ENCODE measurements at regions not wholly inside any gene's neighbourhood (a gene's known extent, or its start where the extent isn't known, plus 50 kb on each side); places are given as distances from the start of the nearest gene placed in this dataset.
"Not testable (repeated sequence)": the region's sequence is repeated elsewhere in the genome, so short reads cannot be mapped to it uniquely, and the experiment has no call there.

- DNase-seq (ENCODE audit: low spot score) = no peak
Measured at GRCh38 chr21:17738176-17738953, 80.8 kb downstream of the C21orf91 start.

DNA sequence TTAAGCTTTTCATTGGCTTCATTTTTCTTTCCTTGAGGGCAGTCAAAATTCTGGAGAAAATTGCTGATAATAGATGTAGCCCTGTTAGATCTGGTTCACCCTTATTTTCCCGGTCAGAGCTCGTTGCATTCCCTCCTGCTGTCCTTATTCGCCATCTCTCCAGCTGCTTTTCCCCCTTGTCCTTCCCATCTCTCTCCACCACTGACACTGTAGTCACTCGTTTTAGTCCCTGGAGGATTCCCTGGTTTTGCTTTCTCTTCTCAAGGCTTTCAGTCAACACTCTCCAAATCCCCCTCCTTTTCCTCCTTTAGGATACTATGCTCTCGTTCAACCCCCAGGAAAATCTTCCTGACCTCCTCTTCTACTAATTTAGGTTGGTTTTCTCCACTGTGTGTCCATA is 83.1 kb downstream of the C21orf91 start:
- DNase-seq (ENCODE audit: low spot score) = no peak

DNA sequence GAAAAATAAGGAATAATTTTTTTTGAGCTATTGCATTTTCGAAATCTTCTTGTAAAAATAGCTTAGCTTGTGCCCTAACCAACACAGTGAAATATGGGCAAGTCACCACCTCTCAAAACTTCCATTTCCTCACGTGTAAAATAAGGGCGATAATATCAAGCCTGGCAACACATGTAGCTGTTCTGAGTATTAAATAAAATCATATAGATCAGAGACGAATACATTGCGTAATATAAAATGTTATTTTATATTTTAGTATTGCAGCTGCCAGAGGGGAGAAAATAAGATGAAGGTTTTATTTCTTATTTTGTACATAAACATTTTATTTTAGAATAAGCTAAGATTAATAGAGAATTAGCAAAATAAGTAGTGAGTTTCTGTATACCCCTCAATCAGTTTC is 85.9 kb downstream of the C21orf91 start:
- no peak for DNase-seq (ENCODE audit: low spot score)

DNA sequence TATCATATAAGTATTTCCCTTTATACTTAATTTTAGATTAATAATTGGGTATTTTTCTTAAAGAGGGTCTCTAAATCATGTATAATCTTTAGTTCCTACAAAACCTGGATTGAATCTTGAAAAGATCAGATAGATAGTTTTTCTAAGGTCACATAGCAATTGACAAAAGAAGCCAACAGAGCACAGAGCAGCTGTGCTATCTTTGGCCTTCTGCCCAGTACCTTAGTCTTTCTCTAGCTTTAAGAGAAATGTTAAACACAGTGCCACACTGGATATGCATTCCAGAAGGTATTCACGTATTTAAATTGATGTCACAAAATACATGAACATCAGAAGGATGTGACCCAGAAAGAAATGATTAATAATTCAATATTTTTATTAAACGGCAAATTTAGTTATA is 86.8 kb downstream of the C21orf91 start:
- no peak for DNase-seq (ENCODE audit: low spot score)

GRCh38 chr21:17731554-17731953 is 87.6 kb downstream of the C21orf91 start:
- DNase-seq (ENCODE audit: low spot score) = no peak

DNA sequence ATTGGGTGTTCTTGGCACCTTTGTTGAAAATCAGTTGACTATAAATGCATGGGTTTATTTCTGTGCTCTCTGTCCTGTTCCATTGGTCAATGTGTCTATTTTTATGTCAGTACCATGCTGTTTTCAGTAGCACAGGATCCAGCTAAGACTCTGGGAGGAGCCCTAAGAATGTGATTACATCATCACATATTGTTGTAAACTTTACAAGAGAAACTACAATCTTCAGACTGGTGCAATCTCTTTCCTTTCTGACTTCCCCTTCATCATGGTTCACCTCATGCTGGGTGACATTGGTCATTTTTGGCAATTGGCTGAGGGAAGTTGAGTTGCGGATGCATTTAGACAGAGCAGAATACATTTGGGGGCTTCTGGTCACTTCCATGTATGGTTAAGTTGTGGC is 88.4 kb downstream of the C21orf91 start:
- DNase-seq (ENCODE audit: low spot score) = no peak

GRCh38 chr21:17729455-17729854 is 89.7 kb downstream of the C21orf91 start:
- DNase-seq (ENCODE audit: low spot score) = no peak

DNA sequence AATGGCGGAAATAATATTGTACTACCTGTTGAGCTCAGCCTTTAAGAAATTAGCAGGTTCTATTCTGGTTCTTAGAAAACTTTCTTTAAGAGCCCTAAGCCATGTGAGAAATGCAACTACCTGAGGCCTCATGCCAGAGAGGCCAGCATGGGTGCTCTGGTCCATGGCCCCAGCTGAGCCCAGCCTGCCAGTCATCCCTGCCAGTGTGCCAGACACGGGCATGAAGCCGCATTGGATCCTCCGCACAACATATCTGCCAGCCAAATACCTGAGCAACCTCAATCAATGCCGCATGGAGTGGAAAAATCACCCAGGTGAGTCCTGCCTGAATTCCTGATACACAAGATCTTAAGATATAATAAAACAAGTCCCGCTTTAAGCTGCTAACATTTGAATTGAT is 91.8 kb downstream of the C21orf91 start:
- DNase-seq (ENCODE audit: low spot score) = no peak

DNA sequence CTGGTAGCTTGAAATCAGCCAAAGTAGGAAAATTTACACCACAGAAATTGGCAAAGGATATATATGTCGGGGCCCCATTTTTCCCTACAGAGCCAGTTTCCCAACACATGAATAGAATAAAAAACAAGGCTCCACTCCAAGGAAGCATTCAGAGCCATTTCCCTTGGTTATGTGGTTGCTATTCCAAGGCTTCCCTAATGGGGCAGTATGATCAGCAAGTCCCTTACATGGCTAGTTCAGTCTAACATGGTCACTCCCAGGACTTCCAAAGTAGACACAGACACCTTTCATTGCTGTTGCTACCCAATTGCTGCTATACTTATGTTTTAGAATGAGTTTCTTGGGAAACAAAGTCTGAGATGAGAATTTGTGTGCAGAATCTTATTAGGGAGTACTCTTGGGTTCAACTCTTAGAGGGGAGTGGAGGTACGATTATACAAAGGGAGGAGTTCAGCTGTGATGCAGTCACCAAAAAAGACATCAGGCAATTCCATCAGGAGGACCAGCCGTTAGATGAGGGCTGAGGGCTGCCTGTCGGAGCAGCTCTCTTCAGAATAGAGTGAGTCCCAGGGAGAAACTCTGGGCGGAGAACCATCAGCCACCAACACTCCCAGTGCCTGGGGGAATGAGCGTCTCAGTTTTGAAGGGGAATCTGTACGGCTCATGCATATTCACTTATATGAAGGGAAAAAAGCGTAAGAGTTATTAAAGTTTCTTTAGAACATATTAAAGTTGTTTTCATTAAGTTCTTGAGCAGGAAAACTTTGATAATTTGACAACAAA is 92.9 kb downstream of the C21orf91 start:
- DNase-seq (ENCODE audit: low spot score) = peak; percentile 10

GRCh38 chr21:17725339-17725738 is 93.8 kb downstream of the C21orf91 start:
- DNase-seq (ENCODE audit: low spot score) = no peak

- DNase-seq (ENCODE audit: low spot score) = no peak
Measured at GRCh38 chr21:17712887-17713286, 100.2 kb upstream of the BTG3 start.

DNA sequence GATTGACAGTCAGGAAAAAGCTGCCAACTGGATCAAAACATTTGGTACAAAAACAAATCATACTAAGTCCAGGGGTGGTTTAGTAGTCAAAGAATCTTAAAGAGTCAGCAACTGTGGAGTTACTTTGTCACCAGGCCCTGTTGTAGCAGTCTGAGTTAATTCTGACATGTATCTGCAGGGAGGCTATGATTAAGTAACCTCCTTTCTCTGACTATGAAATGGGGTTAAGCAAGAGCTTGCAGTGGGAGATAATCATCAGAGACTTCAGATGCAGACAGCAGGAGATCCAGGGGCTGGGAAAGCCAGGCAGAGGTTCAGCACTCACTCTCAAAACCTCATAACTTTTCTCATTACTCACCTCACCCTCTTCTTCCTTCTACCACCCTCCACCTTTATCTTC is 99.2 kb upstream of the BTG3 start:
- peak; percentile 21 for DNase-seq (ENCODE audit: low spot score)

GRCh38 chr21:17709266-17709611 is 96.5 kb upstream of the BTG3 start:
- DNase-seq (ENCODE audit: low spot score) = no peak

GRCh38 chr21:17708522-17709265 is 96.0 kb upstream of the BTG3 start:
- no peak for DNase-seq (ENCODE audit: low spot score)

GRCh38 chr21:17699524-17700189 is 87.0 kb upstream of the BTG3 start:
- no peak for DNase-seq (ENCODE audit: low spot score)

DNA sequence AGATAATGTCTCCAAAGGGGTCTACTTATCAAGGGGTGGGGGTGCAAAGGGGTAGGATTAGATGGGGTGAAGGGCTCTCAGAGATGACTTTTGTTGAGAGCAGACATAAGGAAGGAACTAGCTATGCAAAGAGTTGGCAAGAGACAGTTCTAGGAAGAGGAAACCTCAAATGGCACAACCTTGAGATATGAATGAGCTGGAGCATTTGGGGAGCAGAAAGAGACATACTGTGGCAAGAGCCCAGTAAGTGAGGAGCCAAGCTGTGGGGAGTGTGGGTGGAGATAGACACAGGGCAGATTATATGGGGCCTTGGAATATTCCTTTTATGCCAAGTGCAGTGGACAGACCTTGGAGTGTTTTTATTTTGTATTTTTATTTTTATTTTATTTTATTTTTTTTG is 84.8 kb upstream of the BTG3 start:
- DNase-seq (ENCODE audit: low spot score) = no peak

- DNase-seq (ENCODE audit: low spot score) = not testable (repeated sequence)
Measured at GRCh38 chr21:17694416-17694815, 81.7 kb upstream of the BTG3 start.

- DNase-seq (ENCODE audit: low spot score) = no peak
Measured at GRCh38 chr21:17693801-17694200, 81.1 kb upstream of the BTG3 start.

DNA sequence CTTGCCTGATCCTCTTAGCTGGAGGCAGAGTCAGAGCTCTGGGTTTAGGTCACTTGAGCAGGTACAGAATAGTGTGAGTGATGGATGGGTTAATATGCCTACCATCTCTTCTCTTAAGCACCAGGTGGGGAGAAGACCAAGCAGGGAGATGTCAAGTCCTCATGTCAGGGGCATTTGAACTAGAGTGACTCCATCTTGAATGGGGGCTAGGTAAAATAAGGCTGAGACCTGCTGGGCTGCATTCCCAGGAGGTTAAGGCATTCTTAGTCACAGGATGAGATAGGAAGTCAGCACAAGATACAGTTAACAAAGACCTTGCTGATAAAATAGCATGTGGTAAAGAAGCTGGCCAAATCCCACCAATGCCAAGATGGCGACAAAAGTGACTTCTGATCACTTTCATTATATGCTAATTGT is 77.4 kb upstream of the BTG3 start:
- no peak for DNase-seq (ENCODE audit: low spot score)

GRCh38 chr21:17688912-17689874 is 76.5 kb upstream of the BTG3 start:
- peak; percentile 18 for DNase-seq (ENCODE audit: low spot score)

GRCh38 chr21:17682924-17683323 is 70.2 kb upstream of the BTG3 start:
- DNase-seq (ENCODE audit: low spot score) = no peak
